Amniotic stem cell (primary cell): ENCODE measurements at regions not wholly inside any gene's neighbourhood (a gene's known extent, or its start where the extent isn't known, plus 50 kb on each side); places are given as distances from the start of the nearest gene placed in this dataset.
"Not testable (repeated sequence)": the region's sequence is repeated elsewhere in the genome, so short reads cannot be mapped to it uniquely, and the experiment has no call there.

Experiments
- DNase-seq: peaks from one replicate; lab custom pipeline; 2025; lab: John Stamatoyannopoulos, UW

DNA sequence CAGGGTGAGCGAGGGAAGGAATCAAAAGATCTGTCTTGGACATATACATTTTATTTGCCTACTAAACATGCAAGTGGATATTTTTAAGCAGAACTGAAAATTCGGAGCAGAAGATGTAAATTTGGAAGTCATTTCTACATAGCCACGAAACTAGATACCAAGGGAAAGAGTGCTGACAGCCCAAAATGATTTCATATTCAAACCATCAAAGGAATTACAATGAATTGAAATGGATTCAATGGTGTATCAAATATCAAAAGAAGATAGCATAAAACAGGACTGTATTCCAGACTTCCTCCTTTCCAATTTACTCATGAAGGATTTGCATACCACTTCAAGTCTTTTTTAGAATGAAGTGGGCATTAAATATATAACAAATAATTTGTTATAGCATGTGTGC lies 313.5 kb upstream of the KITLG start:
- no peak for DNase-seq

DNA sequence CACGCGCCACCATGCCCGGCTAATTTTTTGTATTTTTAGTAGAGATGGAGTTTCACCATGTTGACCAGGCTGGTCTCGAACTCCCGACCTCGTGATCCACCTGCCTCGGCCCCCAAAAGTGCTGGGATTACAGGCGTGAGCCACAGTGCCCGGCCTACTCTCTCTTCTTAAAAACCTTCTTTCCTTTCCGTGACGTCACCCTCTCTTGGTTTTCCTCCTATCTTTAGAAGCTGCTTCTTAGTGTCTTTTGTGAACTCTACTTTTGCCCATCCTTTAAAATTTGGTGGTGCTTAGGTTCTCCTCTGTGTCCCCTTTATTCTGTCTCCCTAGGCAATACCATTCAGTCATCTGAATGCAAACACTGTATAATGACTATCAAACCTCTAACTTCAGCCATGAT lies 311.2 kb upstream of the KITLG start:
- not testable (repeated sequence) for DNase-seq

DNA sequence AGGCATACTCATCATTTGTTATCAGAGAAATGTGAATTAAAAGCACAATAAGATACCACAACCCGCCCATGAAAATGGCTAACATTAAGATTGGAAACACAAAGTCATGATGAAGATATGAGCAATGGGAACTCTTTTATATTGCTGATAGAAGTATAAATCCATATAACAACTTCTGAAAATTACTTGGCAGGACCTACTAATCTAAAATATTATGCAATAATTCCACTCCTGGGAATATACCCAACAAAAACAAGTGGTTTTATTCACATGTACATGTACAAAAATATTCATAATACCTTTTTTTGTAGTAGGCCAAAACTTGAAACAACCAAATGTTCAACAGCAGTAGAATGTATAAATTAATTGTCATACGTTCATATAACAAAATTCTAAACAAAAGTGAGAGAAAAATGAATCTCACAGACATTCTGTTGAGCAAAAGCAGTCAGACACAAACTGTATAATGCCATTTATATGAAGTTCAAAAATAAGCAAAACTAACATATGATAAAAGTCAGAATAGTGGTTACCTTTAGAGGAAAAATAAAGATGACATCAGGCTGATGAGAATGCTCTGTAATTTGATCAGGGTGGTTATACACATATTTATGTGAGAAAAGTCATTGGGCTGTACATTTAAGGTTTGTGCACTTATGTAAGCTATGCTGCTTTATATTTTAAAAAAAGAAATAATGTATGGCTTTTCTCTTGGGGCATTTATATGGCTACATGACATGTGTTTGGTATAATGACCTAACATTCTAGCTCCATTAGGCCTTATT lies 309.2 kb upstream of the KITLG start:
- DNase-seq = no peak

DNA sequence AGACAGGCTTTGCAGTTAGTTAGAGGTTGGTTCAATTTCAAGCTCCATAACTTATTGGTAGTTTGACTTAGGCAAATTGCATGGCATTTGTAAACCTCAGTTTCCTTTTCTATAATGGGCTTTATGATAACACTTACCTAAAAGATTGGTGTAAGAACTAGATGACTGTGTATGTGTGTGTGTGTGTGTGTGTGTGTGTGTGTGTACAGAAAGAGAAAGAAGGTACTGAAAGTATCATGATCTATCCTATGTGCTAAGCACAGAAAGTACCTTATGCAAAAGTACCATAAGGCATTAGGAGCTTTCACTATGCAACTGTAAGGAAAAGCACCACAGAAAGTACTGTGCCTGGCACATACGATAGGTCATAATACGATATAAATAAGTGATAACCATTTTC lies 304.3 kb upstream of the KITLG start:
- DNase-seq = no peak

DNA sequence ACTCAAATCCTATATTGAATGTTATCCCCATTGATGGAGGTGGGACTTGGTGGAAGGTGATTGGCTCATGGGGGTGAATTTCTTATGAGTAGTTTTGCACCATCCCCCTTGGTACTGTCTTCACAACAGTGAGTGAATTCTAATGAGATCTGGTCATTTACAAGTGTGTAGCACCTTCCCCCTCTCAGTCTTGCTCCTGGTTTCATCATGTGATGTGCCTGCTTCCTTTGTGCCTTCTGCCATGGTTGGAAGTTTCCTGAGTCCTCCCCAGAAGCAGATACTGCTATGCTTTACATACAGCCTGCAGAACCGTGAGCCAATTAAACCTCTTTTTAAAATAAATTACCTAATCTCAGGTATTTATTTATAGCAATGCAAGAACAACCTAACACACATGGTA lies 302.4 kb upstream of the KITLG start:
- no peak for DNase-seq

DNA sequence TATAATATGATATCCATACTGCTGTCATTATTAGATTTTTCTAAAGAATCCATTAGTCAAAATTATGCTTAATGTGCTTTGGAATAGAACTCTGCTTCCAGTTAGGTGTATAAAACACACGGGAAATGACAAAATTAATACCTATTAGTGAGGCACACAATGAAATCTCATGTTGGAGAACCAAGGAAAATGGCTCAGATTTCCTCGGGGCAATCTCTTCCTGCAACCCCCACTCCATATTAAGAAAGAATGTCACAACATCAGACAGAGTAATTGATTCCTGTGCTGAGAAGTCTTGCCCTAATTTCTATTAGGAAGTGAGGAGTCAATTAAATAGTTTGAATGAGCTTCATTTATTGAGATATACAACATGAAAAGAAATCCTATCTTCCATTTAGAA lies 299.8 kb upstream of the KITLG start:
- no peak for DNase-seq

DNA sequence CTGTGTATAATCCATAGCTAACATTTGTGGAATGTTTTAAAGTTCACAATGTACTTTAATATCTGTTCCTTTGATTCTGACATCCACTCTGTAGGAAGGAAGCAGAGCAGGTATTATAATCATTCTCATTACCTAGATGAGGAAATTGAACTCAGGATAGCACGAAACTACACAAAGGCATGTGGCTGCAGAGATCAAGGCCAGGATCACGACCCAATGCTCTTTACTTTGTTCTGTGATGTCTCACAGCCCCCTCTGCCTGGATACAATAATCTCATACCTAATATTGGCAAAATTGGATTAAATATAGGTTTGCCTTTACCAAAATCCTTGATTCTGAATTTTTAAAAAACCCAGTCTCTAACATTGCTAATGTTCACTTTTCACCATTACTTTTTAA lies 298.0 kb upstream of the KITLG start:
- DNase-seq = no peak

DNA sequence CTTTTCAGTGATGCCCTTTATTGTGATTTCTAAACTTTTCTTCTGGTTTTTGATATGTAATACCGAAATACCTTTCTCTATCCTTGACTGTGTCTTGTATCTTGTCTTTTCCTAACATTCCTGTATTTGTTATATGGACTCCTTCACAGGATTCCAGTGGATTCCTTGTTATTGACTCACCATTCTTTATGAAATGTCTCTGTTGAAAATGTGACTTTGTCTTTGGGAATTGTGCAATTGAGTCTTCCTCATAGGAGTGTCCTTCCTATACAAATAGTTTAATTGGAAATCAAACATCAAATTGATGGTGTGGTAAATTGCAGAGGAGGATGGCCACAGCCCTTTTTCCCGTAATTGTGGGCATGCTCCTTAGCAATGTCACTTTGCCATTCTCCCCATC lies 296.6 kb upstream of the KITLG start:
- no peak for DNase-seq

DNA sequence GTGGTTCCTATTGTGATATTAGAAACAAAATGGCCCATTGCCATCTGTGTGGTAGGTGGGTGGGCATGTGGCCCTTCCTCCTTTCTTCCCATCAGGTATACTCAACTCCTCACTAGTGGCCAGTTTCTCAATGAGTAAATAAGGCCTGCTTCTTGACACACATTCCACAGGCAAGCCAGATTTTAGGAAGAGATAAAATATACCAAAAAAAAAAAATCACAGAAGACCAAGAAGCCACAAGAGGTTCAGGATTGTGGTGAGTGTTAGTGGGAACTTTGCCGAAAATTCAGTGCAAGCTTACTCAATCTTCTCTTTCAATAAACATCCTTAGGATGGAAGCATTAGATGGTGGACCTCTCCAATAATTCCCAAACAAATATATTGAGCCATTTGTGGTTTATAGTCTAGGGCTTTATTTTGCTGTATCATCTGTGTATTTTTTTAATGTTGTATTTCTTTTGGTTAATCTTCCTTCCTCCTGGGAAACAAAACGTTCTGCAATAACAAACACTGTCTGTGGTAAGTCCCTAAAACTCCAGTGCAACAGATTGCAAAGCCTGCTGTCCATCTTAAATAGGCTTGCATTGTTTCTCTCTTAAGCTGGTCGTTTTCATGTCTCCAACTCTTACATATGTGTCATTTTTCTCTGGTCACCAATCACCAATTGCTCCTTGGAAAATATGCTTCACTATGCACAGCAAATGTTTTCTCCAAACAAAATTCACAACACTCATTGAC lies 289.9 kb upstream of the KITLG start:
- no peak for DNase-seq

DNA sequence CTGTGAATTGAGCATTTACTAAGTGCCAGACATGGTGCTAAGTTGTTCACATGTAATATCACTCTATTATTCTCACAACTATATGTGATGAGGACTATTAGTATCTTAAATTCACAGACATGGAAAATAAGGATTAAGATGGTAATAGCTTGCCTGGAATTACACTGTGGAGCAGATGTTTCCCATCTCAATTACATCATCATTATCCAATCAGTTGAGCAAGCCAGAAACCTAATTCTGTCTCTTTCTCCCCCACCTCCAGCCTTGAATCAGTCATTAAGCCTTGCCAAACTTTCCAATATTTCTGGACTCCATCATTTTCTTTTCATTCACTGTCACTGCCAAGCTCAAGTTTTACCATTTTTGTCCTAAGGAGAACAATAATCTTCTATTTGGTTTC lies 287.8 kb upstream of the KITLG start:
- DNase-seq = no peak

DNA sequence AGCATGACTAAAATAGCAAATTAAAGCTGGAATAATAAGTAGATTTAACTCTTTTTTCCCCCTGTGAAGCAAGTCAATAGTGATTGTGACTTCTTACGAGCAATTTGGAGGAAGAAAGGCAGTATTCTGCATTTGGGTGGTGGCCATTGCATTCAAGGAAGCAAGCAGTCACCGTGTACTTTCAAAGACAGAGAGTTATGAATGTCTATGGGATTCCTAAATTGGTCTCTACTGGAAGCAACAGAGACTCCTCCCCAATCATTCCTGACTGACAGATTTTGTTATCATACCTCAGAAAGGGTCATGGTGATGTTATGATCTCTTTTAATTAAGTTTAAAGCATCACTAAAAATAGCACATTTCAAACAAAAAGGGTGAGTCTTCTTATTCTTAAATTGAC lies 287.2 kb upstream of the KITLG start:
- DNase-seq = no peak

DNA sequence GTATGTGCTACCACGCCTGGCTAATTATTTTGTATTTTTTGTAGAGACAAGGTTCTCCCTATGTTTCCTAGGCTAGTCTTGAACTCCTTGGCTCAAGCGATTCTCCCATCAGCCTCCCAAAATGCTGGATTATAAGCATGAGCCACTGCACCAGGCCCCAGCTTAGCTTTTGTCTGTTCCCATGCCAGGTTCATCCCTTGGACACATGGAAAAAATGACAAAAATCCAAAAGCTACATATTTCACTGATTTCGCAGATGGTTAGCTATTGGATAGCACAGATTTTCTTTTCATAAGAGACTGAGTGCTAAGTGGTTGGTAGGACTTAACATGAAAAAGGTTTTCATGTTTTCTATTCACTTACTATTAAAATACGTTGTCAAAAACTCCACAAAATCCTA lies 286.6 kb upstream of the KITLG start:
- DNase-seq = no peak

DNA sequence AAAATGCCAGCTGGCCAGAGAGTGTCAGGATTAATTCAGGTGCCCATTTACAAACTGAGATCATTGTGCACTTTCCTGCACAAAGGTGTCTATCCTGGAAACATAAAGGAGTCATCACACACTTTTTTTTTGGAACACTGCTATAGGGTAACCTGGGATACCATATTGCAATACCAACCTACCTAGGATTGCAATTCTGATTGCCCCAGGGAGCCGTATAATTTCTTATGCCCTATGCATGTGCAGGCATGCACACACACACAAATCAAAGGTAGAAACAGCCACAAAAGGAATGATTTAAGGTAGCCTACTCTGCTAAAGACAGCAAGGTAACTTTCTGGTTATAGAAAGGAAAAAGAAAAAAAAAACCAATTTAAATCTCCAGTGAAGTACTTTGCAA lies 285.3 kb upstream of the KITLG start:
- no peak for DNase-seq

DNA sequence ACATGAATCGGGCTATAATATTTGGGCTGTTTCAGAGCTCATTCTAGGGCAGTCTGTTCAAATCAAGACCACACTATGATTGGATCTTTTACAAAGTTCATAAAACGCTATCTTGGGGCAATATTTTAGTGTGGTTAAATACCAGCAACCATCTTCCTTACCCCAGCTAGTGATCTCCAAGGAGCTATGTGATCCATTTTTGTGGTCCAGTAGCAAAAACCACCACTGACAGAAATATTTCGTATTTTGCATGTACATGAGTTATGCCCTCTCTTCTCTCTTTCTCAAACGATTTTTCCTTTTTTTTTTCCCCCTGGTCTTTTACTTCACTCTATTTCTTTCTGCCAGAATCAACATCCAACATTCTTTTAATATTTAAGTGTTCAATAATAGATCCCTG lies 280.6 kb upstream of the KITLG start:
- no peak for DNase-seq

DNA sequence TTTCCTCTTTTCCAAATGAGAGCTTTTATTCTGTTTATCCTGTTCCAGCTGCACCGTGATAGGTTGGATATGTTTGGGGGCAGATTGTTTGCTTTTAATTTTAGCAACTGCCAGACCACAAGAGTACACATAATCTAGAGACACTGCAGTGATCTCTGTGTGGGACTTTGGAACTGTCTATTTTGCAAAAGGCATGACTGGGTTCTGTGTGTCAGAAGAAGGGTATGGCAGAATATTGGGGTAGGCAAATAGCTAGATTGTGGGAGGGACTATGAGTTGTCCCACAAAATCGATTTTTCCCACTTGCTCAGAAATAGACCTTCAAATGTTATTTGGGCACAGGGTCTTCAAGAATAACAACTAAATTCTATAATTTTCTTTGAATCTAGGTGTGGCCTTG lies 275.9 kb upstream of the KITLG start:
- no peak for DNase-seq

DNA sequence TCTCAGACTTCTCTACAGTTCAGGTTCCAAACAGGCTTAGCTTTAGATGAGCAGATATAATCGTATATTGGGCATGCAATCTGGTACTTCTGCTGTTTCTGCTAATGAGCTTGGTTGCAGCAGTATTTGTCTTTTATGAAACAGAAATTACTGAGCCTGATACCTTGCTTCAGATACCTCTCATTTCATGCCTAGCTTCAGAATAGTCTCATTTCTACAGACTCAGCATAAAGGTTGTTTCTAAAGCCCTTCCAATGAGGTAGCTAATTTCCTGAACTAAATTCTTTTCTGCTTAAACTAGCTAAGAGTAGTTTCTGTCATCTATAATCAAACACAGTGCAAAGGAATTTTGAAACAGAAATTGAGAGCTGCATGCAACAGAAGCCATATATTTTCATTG lies 275.0 kb upstream of the KITLG start:
- no peak for DNase-seq

DNA sequence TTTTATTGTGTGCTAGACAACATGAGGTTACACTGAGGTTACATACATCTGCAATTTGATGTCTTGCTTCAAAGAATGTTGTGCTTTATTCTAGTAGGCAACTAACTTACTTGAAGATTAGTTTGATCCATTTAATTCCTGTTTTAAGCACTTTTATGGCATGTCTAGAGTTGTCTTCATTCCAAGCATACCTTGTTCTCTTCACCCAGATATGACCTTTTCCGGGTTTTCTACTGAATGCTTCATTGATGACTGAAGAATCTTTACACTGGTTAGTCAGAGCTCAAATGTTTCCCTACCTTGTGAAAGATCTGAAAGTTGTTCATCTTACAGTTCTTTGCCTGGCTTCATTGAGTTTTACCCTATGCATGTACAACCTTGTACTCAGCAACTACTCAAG lies 274.0 kb upstream of the KITLG start:
- peak; percentile 56 for DNase-seq

DNA sequence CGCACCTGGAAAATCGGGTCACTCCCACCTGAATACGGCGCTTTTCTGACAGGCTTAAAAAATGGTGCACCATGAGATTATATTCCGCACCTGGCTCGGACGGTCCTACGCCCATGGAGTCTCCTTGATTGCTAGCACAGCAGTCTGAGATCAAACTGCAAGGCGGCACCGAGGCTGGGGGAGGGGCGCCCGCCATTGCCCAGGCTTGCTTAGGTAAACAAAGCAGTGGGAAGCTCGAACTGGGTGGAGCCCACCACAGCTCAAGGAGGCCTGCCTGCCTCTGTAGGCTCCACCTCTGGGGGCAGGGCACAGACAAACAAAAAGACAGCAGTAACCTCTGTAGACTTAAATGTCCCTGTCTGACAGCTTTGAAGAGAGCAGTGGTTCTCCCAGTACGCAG lies 267.0 kb upstream of the KITLG start:
- not testable (repeated sequence) for DNase-seq

DNA sequence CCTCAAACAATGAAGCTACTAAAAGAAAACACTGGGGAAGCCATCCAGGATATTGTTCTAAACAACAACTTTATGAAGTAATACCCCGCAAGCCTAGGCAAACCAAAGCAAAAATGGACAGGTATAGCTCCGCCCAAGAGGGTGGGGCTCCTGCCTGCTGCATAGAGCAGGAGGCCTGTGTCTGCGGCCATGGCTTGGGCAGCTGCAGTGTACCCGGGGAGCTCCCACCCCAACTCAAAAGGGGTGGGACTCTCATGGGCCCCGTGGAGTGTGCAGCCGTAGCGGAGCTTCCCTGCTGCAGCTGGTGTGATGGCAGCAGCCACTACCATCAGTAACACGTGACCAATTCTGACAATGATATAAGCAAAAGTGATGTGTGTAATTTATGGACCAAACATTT lies 264.2 kb upstream of the KITLG start:
- DNase-seq = no peak

DNA sequence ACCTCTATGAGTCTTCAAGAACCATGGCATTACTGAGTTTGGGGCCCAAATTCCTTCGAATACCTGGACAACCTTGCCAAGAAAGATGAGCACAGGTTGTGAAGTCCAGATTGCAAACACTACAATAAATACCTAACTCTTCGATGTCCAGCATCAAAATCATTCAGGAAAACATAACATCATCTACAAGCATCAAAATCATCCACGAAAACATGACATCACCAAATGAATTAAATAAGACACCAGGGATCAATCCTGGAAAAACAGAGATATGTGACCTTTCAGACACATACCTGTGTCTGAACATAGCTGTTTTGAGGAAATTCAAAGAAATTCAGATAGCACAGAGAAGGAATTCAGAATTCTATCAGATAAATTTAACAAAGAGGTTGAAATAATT lies 262.0 kb upstream of the KITLG start:
- no peak for DNase-seq

DNA sequence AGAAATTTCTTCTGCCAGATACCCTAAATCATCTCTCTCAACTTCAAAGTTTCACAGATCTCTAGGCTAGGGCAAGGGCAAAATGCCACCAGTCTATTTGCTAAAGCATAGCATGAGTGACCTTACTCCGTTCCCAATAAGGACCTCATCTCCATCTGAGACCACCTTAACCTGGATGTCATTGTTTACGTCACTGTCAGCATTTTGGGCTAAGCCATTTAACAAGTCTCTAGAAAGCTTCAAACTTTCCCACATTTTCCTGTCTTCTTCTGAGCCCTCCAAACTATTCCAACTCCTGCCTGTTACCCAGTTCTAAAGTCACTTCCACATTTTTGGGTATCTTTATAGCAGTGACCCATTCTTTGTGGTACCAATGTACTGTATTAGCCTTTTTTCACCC lies 259.2 kb upstream of the KITLG start:
- no peak for DNase-seq

DNA sequence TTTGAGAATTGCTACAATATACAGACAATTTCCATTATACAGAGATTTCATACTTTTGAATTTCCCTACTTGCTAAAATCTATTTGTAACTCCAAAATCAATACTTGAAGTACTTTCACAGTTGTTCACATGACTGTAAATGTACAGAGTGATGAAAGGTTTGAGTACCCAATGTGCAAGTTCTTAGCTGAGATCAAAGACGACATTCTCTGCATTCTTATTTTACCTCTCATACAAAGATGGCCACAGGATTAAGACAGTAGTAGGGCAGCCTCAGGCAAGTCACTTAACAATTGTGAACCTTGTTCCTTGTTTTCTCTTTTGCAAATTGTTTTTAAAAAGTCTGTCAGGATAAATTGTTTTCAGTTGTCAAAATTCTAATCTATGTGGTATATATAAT lies 255.9 kb upstream of the KITLG start:
- no peak for DNase-seq

DNA sequence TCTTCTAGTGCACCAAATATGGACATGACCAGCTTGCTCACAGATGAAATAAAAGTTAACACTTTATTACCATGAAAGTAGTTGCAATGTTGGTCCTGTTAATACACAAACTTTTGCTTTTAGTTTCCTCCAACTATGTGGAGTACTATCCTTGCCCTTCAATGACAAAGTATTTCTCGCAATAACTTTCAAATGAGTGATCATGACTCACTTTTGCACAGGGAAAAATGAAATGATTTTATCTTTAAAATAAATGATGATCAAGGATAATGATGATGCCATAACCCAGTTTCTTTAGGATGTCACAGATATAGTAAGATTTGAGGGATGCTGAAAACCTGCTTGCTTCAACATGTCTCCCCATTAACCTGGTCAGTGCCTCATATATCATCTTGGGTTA lies 254.0 kb upstream of the KITLG start:
- DNase-seq = no peak

DNA sequence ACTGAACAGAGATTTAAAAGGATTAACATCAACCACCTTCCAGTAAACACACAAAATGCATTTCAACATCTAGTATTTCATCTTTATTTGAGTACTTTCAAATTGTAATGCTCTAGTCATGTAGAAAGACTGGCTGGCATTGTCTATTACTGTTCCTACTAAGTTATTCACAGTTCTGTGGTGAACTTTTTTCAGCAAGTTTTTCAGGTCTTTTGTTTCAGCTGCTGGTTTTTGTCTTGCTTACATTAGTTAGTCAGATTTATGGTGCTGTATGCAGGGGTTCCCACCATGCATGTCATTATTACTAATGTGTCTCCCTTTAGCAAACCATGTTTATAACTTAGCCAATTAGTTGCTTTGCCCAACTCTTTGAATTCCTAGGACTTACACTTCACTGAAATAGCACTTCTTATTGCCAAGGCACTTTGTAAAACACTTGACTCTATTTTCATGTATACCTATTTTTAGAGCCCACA lies 253.4 kb upstream of the KITLG start:
- no peak for DNase-seq
